ENCODE measurements at regions not wholly inside any gene's neighbourhood (a gene's known extent, or its start where the extent isn't known, plus 50 kb on each side); places are given as distances from the start of the nearest gene placed in this dataset.

- no peak for DNase-seq (ENCODE audit: low spot score)
- H3K27me3 Mint-ChIP-seq (ENCODE audit: low read depth), result no peaks in the 10 kb centered on the region
- no peak overlapping the region for H3K27ac Mint-ChIP-seq (ENCODE audit: unreplicated experiment)
- no peak for TF ChIP-seq CTCF (IDR thresholded peaks at IDR 0.05)
- H3K9me3 Mint-ChIP-seq (ENCODE audit: low read depth), result no peaks in the 10 kb centered on the region
- H3K36me3 Mint-ChIP-seq (ENCODE audit: low read depth), result no peaks in the 10 kb centered on the region
- peaks cover 35% of the 10 kb centered on the region for H3K4me1 Mint-ChIP-seq (ENCODE audit: low read depth)
- H3K4me3 Mint-ChIP-seq (ENCODE audit: unreplicated experiment), result no peak overlapping the region
Measured at GRCh38 chr10:31136386-31136785, 104.7 kb upstream of the ZNF438 start.

- Mint-ChIP-seq H3K27ac (ENCODE audit: unreplicated experiment) (no peak overlapping the region), H3K27me3 (ENCODE audit: low read depth) (no peaks in the 10 kb centered on the region), H3K36me3 (ENCODE audit: low read depth) (no peaks in the 10 kb centered on the region), H3K4me1 (ENCODE audit: low read depth) (peaks cover 43% of the 10 kb centered on the region), H3K9me3 (ENCODE audit: low read depth) (no peaks in the 10 kb centered on the region), H3K4me3 (ENCODE audit: unreplicated experiment) (no peak overlapping the region)
- TF ChIP-seq CTCF (IDR thresholded peaks at IDR 0.05), result no peak
- no peak for DNase-seq (ENCODE audit: low spot score)
Measured at GRCh38 chr10:31136930-31137885, 105.5 kb upstream of the ZNF438 start.

- H3K36me3 Mint-ChIP-seq (ENCODE audit: low read depth), result no peaks in the 10 kb centered on the region
Measured at GRCh38 chr10:31138026-31138553, 106.4 kb upstream of the ZNF438 start.

GRCh38 chr10:31139497-31139896, 107.8 kb upstream of the ZNF438 start:
- peaks cover 34% of the 10 kb centered on the region for H3K4me1 Mint-ChIP-seq (ENCODE audit: low read depth)
- H3K27me3 Mint-ChIP-seq (ENCODE audit: low read depth), result no peaks in the 10 kb centered on the region
- no peak for DNase-seq (ENCODE audit: low spot score)
- no peaks in the 10 kb centered on the region for H3K9me3 Mint-ChIP-seq (ENCODE audit: low read depth)
- H3K27ac Mint-ChIP-seq (ENCODE audit: unreplicated experiment), result no peak overlapping the region
- no peak for TF ChIP-seq CTCF (IDR thresholded peaks at IDR 0.05)
- no peak overlapping the region for H3K4me3 Mint-ChIP-seq (ENCODE audit: unreplicated experiment)
- no peaks in the 10 kb centered on the region for H3K36me3 Mint-ChIP-seq (ENCODE audit: low read depth)

More at GRCh38 chr10:31138026-31138553, 106.4 kb upstream of the ZNF438 start:
- DNase-seq (ENCODE audit: low spot score), result no peak
- Mint-ChIP-seq H3K4me3 (ENCODE audit: unreplicated experiment) (no peak overlapping the region), H3K9me3 (ENCODE audit: low read depth) (no peaks in the 10 kb centered on the region), H3K27me3 (ENCODE audit: low read depth) (no peaks in the 10 kb centered on the region), H3K4me1 (ENCODE audit: low read depth) (peaks cover 38% of the 10 kb centered on the region), H3K27ac (ENCODE audit: unreplicated experiment) (no peak overlapping the region)
- no peak for TF ChIP-seq CTCF (IDR thresholded peaks at IDR 0.05)

- H3K4me1 Mint-ChIP-seq (ENCODE audit: low read depth), result peaks cover 35% of the 10 kb centered on the region
- no peak overlapping the region for H3K27ac Mint-ChIP-seq (ENCODE audit: unreplicated experiment)
- no peaks in the 10 kb centered on the region for H3K36me3 Mint-ChIP-seq (ENCODE audit: low read depth)
- H3K27me3 Mint-ChIP-seq (ENCODE audit: low read depth), result no peaks in the 10 kb centered on the region
- H3K4me3 Mint-ChIP-seq (ENCODE audit: unreplicated experiment), result no peak overlapping the region
- TF ChIP-seq CTCF (IDR thresholded peaks at IDR 0.05), result no peak
- DNase-seq (ENCODE audit: low spot score), result no peak
- no peaks in the 10 kb centered on the region for H3K9me3 Mint-ChIP-seq (ENCODE audit: low read depth)
Measured at GRCh38 chr10:31140716-31141115, 109.1 kb upstream of the ZNF438 start.
